Activated CD4-positive, alpha-beta T cell treated with anti-CD3 and anti-CD28 coated beads, Interleukin-2, amount 10 ng/mL, durations not matched to agents 24 days and 14 days (primary cell): ENCODE measurements at regions not wholly inside any gene's neighbourhood (a gene's known extent, or its start where the extent isn't known, plus 50 kb on each side); places are given as distances from the start of the nearest gene placed in this dataset.
"Not testable (repeated sequence)": the region's sequence is repeated elsewhere in the genome, so short reads cannot be mapped to it uniquely, and the experiment has no call there.

Experiments
- DNase-seq: peaks from one replicate; pipeline ENCODE4 v3.0.0; 2022
- H3K27ac Mint-ChIP-seq: one replicate; pipeline ENCODE4 v1.8.0; 2022; ENCODE audit warnings: mild to moderate bottlenecking, mixed read lengths
- H3K27me3 Mint-ChIP-seq: one replicate; pipeline ENCODE4 v1.8.0; 2022; ENCODE audit warnings: mixed read lengths
- H3K36me3 Mint-ChIP-seq: one replicate; pipeline ENCODE4 v1.8.0; 2022; ENCODE audit warnings: low read depth, mild to moderate bottlenecking, mixed read lengths
- H3K4me1 Mint-ChIP-seq: one replicate; pipeline ENCODE4 v1.8.0; 2021; ENCODE audit warnings: mixed read lengths
- H3K4me3 Mint-ChIP-seq: one replicate; pipeline ENCODE4 v1.8.0; 2022; ENCODE audit warnings: mild to moderate bottlenecking, moderate library complexity, mixed read lengths
- H3K9me3 Mint-ChIP-seq: one replicate; pipeline ENCODE4 v1.8.0; 2021; ENCODE audit warnings: mixed read lengths
- intact Hi-C: fragments of 100-400 bp; cut with micrococcal nuclease; formaldehyde crosslinking; loops from one replicate; pipeline ENCODE4 v1.15.1; 2023

GRCh38 chr1:240722788-240723187 is 110.8 kb upstream of the GREM2 start:
- no peak overlapping the region for H3K4me3 Mint-ChIP-seq
- H3K9me3 Mint-ChIP-seq: no peaks in the 10 kb centered on the region
- no peaks in the 10 kb centered on the region for H3K36me3 Mint-ChIP-seq
- no peak for DNase-seq
- H3K27me3 Mint-ChIP-seq: no peaks in the 10 kb centered on the region
- no peaks in the 10 kb centered on the region for H3K4me1 Mint-ChIP-seq
- no peak overlapping the region for H3K27ac Mint-ChIP-seq
- intact Hi-C loops: no loop called here

- Mint-ChIP-seq H3K4me1 (no peaks in the 10 kb centered on the region), H3K27ac (no peak overlapping the region), H3K27me3 (no peaks in the 10 kb centered on the region), H3K36me3 (no peaks in the 10 kb centered on the region), H3K9me3 (no peaks in the 10 kb centered on the region), H3K4me3 (no peak overlapping the region)
- intact Hi-C loops: no loop called here
- DNase-seq: no peak
Measured at GRCh38 chr1:240720976-240721375, 109.0 kb upstream of the GREM2 start.

GRCh38 chr1:240719953-240720700 is 108.2 kb upstream of the GREM2 start:
- Mint-ChIP-seq H3K4me3 (no peak overlapping the region), H3K9me3 (no peaks in the 10 kb centered on the region), H3K27me3 (no peaks in the 10 kb centered on the region), H3K4me1 (no peaks in the 10 kb centered on the region), H3K36me3 (no peaks in the 10 kb centered on the region), H3K27ac (no peak overlapping the region)
- DNase-seq: no peak
- intact Hi-C loops: no loop called here

- intact Hi-C loops, H3K4me1 Mint-ChIP-seq, H3K36me3 Mint-ChIP-seq, H3K27me3 Mint-ChIP-seq, H3K9me3 Mint-ChIP-seq, H3K4me3 Mint-ChIP-seq, DNase-seq, H3K27ac Mint-ChIP-seq: not testable (repeated sequence)
Measured at GRCh38 chr1:240716538-240716937, 104.6 kb upstream of the GREM2 start.

GRCh38 chr1:240714568-240715292 is 102.8 kb upstream of the GREM2 start:
- no peak for DNase-seq
- H3K9me3 Mint-ChIP-seq: no peaks in the 10 kb centered on the region
- H3K4me1 Mint-ChIP-seq: no peaks in the 10 kb centered on the region
- intact Hi-C loops: no loop called here
- no peak overlapping the region for H3K4me3 Mint-ChIP-seq
- no peaks in the 10 kb centered on the region for H3K36me3 Mint-ChIP-seq
- no peaks in the 10 kb centered on the region for H3K27me3 Mint-ChIP-seq
- H3K27ac Mint-ChIP-seq: no peak overlapping the region

GRCh38 chr1:240712014-240712731 is 100.2 kb upstream of the GREM2 start:
- no peaks in the 10 kb centered on the region for H3K27me3 Mint-ChIP-seq
- H3K4me1 Mint-ChIP-seq: no peaks in the 10 kb centered on the region
- no peak for DNase-seq
- H3K27ac Mint-ChIP-seq: no peak overlapping the region
- intact Hi-C loops: no loop called here
- no peaks in the 10 kb centered on the region for H3K9me3 Mint-ChIP-seq
- H3K4me3 Mint-ChIP-seq: no peak overlapping the region
- no peaks in the 10 kb centered on the region for H3K36me3 Mint-ChIP-seq

GRCh38 chr1:240711020-240711419 is 99.1 kb upstream of the GREM2 start:
- Mint-ChIP-seq H3K36me3 (no peaks in the 10 kb centered on the region), H3K27me3 (no peaks in the 10 kb centered on the region), H3K27ac (no peak overlapping the region), H3K4me1 (no peaks in the 10 kb centered on the region), H3K4me3 (no peak overlapping the region), H3K9me3 (no peaks in the 10 kb centered on the region)
- intact Hi-C loops: no loop called here
- DNase-seq: no peak

- Mint-ChIP-seq H3K36me3 (no peaks in the 10 kb centered on the region), H3K4me1 (no peaks in the 10 kb centered on the region), H3K4me3 (no peak overlapping the region), H3K27ac (no peak overlapping the region), H3K27me3 (no peaks in the 10 kb centered on the region), H3K9me3 (no peaks in the 10 kb centered on the region)
- intact Hi-C loops: no loop called here
- DNase-seq: no peak
Measured at GRCh38 chr1:240709676-240710075, 97.7 kb upstream of the GREM2 start.

GRCh38 chr1:240706150-240706935 is 94.4 kb upstream of the GREM2 start:
- H3K27ac Mint-ChIP-seq: no peak overlapping the region

GRCh38 chr1:240705579-240705978 is 93.6 kb upstream of the GREM2 start:
- Mint-ChIP-seq H3K4me1 (no peaks in the 10 kb centered on the region), H3K9me3 (no peaks in the 10 kb centered on the region), H3K27me3 (no peaks in the 10 kb centered on the region), H3K4me3 (no peak overlapping the region), H3K27ac (no peak overlapping the region), H3K36me3 (no peaks in the 10 kb centered on the region)
- intact Hi-C loops: no loop called here
- no peak for DNase-seq

More at GRCh38 chr1:240706150-240706935, 94.4 kb upstream of the GREM2 start:
- DNase-seq: no peak
- no peaks in the 10 kb centered on the region for H3K36me3 Mint-ChIP-seq
- H3K4me3 Mint-ChIP-seq: no peak overlapping the region
- no peaks in the 10 kb centered on the region for H3K9me3 Mint-ChIP-seq
- H3K4me1 Mint-ChIP-seq: no peaks in the 10 kb centered on the region
- intact Hi-C loops: no loop called here
- H3K27me3 Mint-ChIP-seq: no peaks in the 10 kb centered on the region

GRCh38 chr1:240701412-240701811 is 89.5 kb upstream of the GREM2 start:
- Mint-ChIP-seq H3K4me3 (no peak overlapping the region), H3K4me1 (no peaks in the 10 kb centered on the region)
- intact Hi-C loops: no loop called here

GRCh38 chr1:240695416-240695815 is 83.5 kb upstream of the GREM2 start:
- intact Hi-C loops: no loop called here
- H3K27ac Mint-ChIP-seq: no peak overlapping the region
- H3K4me1 Mint-ChIP-seq: no peaks in the 10 kb centered on the region
- H3K9me3 Mint-ChIP-seq: no peaks in the 10 kb centered on the region
- H3K36me3 Mint-ChIP-seq: no peaks in the 10 kb centered on the region
- H3K27me3 Mint-ChIP-seq: no peaks in the 10 kb centered on the region
- DNase-seq: no peak
- no peak overlapping the region for H3K4me3 Mint-ChIP-seq

More at GRCh38 chr1:240701412-240701811, 89.5 kb upstream of the GREM2 start:
- H3K9me3 Mint-ChIP-seq: no peaks in the 10 kb centered on the region
- H3K27me3 Mint-ChIP-seq: no peaks in the 10 kb centered on the region
- H3K27ac Mint-ChIP-seq: no peak overlapping the region
- H3K36me3 Mint-ChIP-seq: no peaks in the 10 kb centered on the region
- no peak for DNase-seq

- H3K36me3 Mint-ChIP-seq: no peaks in the 10 kb centered on the region
- no peaks in the 10 kb centered on the region for H3K9me3 Mint-ChIP-seq
- no peaks in the 10 kb centered on the region for H3K27me3 Mint-ChIP-seq
- H3K4me3 Mint-ChIP-seq: no peak overlapping the region
- no peak for DNase-seq
- intact Hi-C loops: no loop called here
- H3K27ac Mint-ChIP-seq: no peak overlapping the region
- H3K4me1 Mint-ChIP-seq: no peaks in the 10 kb centered on the region
Measured at GRCh38 chr1:240693844-240694243, 81.9 kb upstream of the GREM2 start.
